KOPT-K1 (cell line): ENCODE measurements at regions not wholly inside any gene's neighbourhood (a gene's known extent, or its start where the extent isn't known, plus 50 kb on each side); places are given as distances from the start of the nearest gene placed in this dataset.

Source experiments
- H3K27ac ChIP-seq: fragments of 200-600 bp; sonication (generic); 2 replicates; pipeline ENCODE4 v1.5.1; 2016; ENCODE audit warnings: antibody characterized with exemption, mild to moderate bottlenecking, low read depth, low read length; ENCODE audit not compliant: poor library complexity, severe bottlenecking
- H3K36me3 ChIP-seq: fragments of 200-600 bp; sonication (generic); 2 replicates; pipeline ENCODE4 v1.5.1; 2017; ENCODE audit warnings: antibody characterized with exemption, mild to moderate bottlenecking, low read length, moderate library complexity; ENCODE audit not compliant: insufficient read depth
- H3K9me3 ChIP-seq: fragments of 200-600 bp; sonication (generic); 2 replicates; pipeline ENCODE4 v1.5.1; 2017; ENCODE audit warnings: antibody characterized with exemption, low read length, mild to moderate bottlenecking; ENCODE audit not compliant: insufficient read depth, poor library complexity, severe bottlenecking

DNA sequence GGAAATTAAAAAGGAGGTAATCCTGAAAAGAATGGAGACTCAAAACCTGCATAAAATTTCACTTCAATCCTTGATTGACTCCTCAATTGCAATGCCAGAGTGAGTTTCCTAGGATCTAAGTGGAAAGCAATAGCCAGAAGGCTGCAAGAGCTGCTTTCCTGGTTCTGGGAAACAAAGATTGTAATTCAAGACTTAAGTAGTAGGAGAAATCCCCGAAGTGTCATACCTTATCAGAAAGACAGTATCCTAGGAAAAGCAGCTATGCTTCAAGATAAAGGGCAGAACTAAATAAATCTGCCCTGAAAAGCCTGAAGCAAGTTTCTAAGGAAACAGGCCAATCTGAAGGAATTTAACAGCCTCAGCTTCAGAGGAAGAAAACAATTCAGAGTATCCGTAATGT, 390.2 kb downstream of the DSC3 start:
- Histone ChIP-seq H3K9me3 (no peaks in the 10 kb centered on the region), H3K27ac (no peak overlapping the region), H3K36me3 (no peaks in the 10 kb centered on the region)

DNA sequence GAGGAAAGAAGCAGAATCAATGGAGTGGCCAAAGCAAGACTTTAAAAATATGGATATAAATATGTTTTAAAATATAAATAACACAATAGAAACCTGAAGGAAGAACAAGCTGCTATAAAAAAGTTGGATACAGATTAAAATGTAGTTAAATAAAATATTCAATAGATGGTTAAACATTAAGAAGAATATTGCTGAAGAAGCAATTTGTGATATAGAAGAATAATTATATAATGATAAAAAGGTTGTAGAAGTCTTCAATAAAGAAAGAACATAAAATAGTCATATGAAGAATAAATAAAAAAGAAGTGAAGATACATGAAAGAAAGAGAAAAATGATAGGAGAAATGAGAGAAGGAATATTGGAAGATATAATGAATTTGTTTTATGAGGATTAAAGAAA, 392.0 kb downstream of the DSC3 start:
- no peak overlapping the region for H3K27ac ChIP-seq
- H3K36me3 ChIP-seq, result no peaks in the 10 kb centered on the region
- H3K9me3 ChIP-seq, result no peaks in the 10 kb centered on the region

DNA sequence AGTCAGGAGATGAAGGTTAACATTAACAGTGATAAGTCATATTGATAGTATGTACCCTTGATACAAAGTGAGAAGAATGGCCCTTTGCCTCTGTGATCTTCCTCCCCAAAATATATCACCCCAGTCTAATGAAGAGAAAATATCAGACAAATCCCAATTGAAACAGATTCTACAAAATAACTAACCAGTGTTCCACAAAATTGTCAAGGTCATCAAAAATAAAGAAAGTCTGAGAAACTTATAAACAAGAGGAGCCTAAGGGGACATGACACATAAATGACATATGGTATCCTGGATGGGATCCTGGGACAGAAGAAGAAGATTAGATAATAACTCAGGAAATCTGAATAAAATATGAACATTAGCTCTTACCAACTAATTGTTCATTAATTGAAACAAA, 398.4 kb downstream of the DSC3 start:
- Histone ChIP-seq H3K9me3 (no peaks in the 10 kb centered on the region), H3K36me3 (no peaks in the 10 kb centered on the region), H3K27ac (no peak overlapping the region)

- Histone ChIP-seq H3K9me3 (no peaks in the 10 kb centered on the region), H3K27ac (no peak overlapping the region), H3K36me3 (no peaks in the 10 kb centered on the region)
Measured at GRCh38 chr18:30639361-30639760, 403.2 kb downstream of the DSC3 start.

DNA sequence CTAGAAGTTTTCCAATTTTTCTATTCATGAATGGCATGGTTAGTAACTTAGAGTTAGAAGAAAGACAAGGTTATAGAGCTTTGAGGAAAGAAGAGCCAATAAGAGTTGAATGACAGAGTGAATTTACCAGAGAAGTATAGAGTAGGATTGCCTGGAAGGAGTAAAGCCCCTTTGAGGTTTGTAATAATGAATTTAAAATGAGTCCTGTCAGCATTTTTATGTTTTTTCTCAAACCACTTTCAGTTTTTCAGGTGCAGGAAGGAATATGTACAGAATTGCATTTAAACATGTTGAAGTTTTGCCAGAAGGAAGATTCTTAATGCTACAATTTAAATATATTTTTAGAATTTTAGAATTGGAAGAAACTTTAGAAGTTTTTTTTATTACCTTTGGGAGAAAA, 408.3 kb downstream of the DSC3 start:
- H3K27ac ChIP-seq, result no peak overlapping the region
- no peaks in the 10 kb centered on the region for H3K9me3 ChIP-seq
- no peaks in the 10 kb centered on the region for H3K36me3 ChIP-seq

- H3K36me3 ChIP-seq, result no peaks in the 10 kb centered on the region
- H3K27ac ChIP-seq, result no peak overlapping the region
- H3K9me3 ChIP-seq, result no peaks in the 10 kb centered on the region
Measured at GRCh38 chr18:30632071-30632698, 410.4 kb downstream of the DSC3 start.

DNA sequence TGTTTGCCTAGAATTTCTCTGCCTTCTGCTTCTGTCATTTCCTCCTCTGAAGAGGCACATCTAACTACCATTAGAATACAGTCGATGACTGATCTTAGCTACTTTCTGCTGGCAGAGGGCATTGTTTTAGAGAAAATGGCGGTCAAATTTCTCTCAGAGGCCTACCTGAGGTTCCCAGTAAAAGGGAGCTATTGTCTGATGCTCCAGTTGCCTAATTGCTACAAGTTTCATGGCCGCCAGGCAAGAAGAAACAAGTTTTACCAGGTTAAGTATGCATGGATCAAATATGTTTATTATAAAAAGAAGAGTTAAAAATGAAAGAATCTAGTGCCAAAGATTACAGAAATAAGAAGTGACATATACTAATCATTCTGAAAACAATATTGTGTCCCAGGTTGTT, 416.6 kb downstream of the DSC3 start:
- H3K36me3 ChIP-seq, result no peaks in the 10 kb centered on the region
- no peak overlapping the region for H3K27ac ChIP-seq
- no peaks in the 10 kb centered on the region for H3K9me3 ChIP-seq

GRCh38 chr18:30623401-30624065, 419.0 kb downstream of the DSC3 start:
- Histone ChIP-seq H3K27ac (no peak overlapping the region), H3K36me3 (no peaks in the 10 kb centered on the region), H3K9me3 (no peaks in the 10 kb centered on the region)

- no peak overlapping the region for H3K27ac ChIP-seq
- no peaks in the 10 kb centered on the region for H3K36me3 ChIP-seq
- no peaks in the 10 kb centered on the region for H3K9me3 ChIP-seq
Measured at GRCh38 chr18:30622635-30623034, 419.9 kb downstream of the DSC3 start.

DNA sequence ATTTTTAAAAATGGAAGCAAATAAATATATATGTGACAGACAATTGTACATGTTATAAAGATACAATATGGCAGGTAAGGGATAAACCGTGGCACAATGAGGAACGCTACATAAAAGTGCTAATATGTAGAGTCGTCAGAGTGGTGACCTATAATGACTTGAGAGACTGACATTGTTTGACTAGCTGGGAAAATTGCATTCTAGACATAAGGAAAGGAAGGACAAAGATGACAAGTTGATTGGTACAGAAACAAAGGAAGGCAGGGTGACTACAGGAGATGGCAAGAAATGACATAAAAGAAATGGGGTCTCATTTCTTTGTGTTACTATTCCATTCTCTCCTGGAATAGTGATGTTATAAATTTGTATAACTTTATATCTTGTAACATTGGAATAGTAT, 420.4 kb downstream of the DSC3 start:
- Histone ChIP-seq H3K9me3 (no peaks in the 10 kb centered on the region), H3K27ac (no peak overlapping the region), H3K36me3 (no peaks in the 10 kb centered on the region)

DNA sequence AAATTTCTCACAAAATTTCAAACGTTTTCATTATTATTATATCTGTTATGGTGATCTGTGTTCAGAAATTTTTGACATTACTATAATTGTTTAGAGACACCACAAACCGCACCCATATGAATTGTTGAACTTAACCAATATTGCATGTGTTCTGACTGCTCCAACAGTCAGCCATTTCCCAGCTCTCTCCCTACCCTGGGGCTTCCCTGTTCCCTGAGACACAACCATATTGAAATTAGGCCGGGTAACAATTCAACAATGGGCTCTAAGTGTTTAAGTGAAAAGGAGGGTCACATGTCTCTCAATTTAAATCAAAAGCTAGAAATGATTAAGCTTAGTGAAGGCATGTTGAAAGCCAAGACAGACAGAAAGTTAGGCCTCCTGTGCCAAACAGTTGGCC, 424.0 kb downstream of the DSC3 start:
- Histone ChIP-seq H3K36me3 (no peaks in the 10 kb centered on the region), H3K27ac (no peak overlapping the region), H3K9me3 (no peaks in the 10 kb centered on the region)

DNA sequence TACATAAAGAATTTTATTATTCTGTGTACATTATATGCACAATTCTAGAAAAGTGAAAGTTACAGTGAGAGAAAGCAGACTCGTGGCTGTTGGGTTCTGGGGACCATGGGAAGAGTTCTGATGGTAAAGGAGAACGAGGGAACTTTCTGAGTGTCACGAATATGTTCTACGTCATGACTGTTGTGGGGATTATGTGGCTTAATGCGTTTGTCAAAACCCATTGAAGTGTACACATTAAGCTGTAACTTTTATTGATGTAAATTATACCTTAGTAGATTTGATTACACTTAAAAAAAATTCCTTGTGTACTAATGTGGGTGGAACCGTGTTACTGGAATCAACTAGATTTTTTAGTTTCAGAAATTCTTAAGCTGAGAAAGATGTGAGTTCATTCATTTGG, 426.1 kb downstream of the DSC3 start:
- Histone ChIP-seq H3K36me3 (no peaks in the 10 kb centered on the region), H3K27ac (no peak overlapping the region), H3K9me3 (no peaks in the 10 kb centered on the region)

DNA sequence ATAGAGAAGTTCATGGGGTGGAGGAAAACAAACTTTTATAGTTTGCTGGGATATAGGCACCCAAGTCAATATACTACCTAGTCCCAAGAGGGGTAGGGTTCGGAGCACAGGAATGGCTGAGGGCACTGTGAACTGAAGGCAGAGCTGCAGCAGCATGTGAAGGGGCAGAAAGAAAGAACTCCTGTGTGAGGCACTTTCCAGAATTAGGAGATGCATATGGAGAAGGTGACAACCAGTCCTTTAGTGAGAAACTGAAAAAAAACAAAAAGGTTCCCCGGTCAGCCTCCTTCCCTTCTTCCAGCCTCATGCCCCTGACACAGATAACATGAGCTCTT, 429.1 kb downstream of the DSC3 start:
- H3K9me3 ChIP-seq, result no peaks in the 10 kb centered on the region
- H3K27ac ChIP-seq, result no peak overlapping the region
- no peaks in the 10 kb centered on the region for H3K36me3 ChIP-seq

DNA sequence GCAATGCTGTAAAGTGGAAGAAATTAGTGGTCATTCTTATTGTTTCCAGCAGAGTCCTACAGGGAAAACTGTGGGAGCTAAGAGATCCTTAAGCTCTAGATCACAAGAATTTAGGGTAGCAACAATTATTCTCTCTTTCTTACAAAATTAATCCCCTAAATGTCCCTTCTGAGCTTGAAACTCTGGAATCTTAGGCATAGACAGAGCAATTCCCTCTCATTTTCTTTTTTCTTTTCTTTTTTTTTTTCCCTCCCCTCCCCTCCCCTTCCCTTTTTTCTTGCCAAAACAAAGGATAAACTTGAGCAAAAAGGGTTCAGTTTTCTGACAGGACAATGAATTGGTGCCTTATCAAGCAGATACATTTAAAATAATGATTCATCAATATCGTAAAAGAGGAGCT, 441.0 kb downstream of the DSC3 start:
- no peaks in the 10 kb centered on the region for H3K36me3 ChIP-seq
- no peaks in the 10 kb centered on the region for H3K9me3 ChIP-seq
- no peak overlapping the region for H3K27ac ChIP-seq

- H3K36me3 ChIP-seq, result no peaks in the 10 kb centered on the region
- H3K27ac ChIP-seq, result no peak overlapping the region
Measured at GRCh38 chr18:30597202-30597601, 445.3 kb downstream of the DSC3 start.

DNA sequence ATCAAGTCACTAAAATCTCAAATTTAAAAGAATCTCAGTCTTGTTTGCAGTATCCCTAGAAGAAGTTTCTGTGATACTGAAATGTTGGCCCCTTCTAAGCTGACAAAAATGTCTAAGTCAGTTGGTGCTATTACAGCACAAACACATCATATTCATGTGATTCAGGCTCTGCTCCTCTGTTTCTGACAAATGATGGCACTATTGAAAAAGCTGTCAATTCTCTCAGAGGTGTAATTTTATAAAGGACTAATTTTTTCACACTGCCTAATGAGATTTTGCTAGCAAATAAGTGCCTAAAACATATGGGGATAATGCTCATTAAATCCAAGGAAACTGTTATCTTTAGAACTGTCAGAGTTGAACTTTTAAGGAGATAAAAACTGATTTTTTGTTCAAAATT, 445.9 kb downstream of the DSC3 start:
- no peaks in the 10 kb centered on the region for H3K9me3 ChIP-seq
- H3K27ac ChIP-seq, result no peak overlapping the region
- H3K36me3 ChIP-seq, result no peaks in the 10 kb centered on the region

More at GRCh38 chr18:30597202-30597601, 445.3 kb downstream of the DSC3 start:
- no peaks in the 10 kb centered on the region for H3K9me3 ChIP-seq
